ENCODE measurements at regions not wholly inside any gene's neighbourhood (a gene's known extent, or its start where the extent isn't known, plus 50 kb on each side); places are given as distances from the start of the nearest gene placed in this dataset.
"Not testable (repeated sequence)": the region's sequence is repeated elsewhere in the genome, so short reads cannot be mapped to it uniquely, and the experiment has no call there.

DNA sequence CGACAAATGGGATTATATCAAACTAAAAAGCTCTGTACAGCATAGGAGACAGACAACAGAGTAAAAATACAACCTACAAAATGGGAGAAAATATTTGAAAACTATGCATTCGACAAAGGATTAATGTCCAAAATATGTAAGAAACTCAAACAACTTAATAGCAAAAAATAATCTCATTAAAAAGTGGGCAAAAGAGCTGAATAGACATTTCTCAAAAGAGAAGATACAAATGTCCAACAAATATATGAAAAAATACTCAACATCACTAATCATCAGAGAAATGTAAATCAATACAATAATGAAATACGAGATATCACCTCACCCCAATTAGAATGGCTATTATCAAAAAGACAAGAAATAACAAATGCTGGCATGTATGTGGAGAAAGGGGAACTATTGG, 272.9 kb downstream of the KLHL13 start:
- DNase-seq (ENCODE audit: extremely low read depth, low read depth): no peak

DNA sequence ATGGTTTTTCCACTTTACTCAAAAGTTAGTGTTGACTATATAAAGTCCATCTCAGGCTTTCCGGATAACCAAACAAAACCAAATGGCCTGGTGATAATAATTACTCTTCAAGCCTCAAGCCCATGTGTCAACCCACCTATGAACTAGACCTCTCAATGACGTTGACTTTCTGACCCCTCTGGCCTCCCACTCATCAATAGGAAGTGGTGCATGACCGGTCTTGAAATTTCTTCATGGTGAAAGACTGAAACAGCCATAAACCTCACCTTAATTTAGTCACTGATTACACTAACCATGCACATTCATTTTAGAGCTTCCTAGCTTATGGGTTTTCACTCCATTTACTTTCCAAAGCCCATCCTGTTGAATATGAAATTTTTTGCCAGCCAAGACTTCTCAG, 276.0 kb downstream of the KLHL13 start:
- no peak for DNase-seq (ENCODE audit: extremely low read depth, low read depth)

DNA sequence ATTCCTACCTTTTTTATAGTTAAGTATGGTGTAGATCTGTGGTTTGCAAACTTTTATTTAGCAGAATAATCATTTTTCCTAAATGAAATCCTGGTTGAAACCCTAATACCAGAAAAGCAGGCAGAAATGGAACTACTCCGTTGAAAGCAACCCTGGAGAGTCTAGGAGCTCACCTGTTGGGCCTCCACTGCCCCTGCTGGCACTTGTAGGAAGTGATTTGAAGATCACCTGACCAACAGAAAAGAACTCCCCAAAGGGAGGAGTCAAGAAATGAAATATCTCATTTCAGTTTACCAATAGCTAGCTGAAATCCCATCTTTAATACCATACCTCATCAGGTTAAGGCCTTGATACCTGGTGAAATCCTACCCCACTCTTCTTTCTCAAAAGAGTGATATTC, 277.1 kb downstream of the KLHL13 start:
- no peak for DNase-seq (ENCODE audit: extremely low read depth, low read depth)

DNA sequence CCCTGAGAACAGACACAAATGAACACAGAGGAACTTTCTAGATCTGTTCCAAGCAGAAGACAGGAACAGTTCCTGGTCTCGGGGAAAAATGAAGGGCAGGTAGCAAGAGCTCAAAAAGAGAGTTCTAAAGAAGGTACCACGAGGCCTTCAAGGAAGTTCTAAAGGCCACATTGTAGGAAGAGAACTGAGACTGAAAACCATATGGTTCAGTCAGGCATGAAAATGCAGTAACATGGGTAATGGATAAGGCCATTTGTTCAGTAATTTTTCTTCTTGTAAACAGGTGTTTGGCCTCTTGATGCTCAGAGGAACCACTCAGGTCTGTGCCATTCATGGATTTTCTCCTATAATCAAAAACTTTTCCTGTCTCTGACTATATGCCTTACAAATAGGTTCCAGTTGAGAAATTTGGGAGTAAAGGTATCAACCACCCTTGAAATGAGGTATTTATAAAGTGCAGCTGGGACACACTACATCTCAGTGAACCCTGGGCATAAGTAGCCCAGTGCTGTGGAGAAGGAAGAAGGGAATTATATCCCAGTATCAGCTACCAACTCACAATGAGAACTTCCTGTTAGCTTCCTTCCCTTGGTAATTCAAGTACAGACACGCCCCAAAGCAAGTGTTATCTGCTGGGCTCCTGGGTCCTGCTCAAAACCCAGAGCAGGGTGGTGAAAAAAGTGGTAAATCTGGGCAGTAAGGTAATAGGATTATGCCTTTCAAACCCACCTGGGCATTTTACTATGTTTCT, 277.9 kb downstream of the KLHL13 start:
- DNase-seq (ENCODE audit: extremely low read depth, low read depth): no peak

DNA sequence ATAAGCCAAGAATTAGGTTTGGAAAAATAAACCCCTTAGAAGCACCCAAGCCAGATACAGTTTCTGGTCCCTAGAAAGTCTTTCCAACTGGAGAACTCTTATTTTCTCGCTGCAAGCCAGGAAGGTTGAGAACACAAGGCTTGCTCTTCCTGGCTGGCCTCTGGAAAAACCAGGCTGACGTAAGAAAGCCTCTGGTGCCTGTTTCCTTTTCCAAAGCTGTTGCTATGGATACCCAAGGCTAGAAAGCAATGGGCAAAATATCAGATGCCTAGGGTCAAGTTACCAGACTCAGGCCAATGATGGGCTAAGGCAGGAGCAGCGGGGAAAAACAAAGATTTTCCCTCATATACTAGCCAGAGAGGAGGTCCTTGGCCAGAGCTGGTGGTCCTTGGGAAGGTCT, 281.6 kb downstream of the KLHL13 start:
- DNase-seq (ENCODE audit: extremely low read depth, low read depth): no peak

DNA sequence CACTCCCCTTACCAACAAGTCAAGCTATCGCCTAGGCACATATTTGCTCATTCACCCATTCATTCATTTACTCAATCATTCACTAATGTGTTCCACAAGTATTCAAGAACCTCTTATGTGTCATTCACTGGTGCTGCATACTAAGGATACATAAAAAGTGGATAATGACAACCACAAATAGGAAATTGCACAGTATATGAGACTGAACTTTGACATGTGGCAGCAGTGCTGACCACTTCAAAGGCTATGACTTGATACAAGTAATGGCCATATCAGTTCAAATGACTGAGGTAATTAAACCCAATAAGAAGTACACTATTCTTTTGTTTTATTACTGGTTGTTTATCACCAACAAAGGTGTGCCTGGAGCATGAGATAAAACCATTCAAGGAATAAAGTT, 282.5 kb downstream of the KLHL13 start:
- no peak for DNase-seq (ENCODE audit: extremely low read depth, low read depth)

DNA sequence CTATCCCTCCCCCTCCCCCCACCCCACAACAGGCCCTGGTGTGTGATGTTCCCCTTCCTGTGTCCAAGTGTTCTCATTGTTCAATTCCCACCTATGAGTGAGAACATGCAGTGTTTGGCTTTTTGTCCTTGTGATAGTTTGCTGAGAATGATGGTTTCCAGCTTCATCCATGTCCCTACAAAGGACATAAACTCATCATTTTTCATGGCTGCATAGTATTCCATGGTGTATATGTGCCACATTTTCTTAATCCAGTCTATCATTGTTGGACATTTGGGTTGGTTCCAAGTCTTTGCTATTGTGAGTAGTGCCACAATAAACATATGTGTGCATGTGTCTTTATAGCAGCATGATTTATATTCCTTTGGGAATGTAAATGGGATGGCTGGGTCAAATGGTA, 295.1 kb downstream of the KLHL13 start:
- not testable (repeated sequence) for DNase-seq (ENCODE audit: extremely low read depth, low read depth)

DNA sequence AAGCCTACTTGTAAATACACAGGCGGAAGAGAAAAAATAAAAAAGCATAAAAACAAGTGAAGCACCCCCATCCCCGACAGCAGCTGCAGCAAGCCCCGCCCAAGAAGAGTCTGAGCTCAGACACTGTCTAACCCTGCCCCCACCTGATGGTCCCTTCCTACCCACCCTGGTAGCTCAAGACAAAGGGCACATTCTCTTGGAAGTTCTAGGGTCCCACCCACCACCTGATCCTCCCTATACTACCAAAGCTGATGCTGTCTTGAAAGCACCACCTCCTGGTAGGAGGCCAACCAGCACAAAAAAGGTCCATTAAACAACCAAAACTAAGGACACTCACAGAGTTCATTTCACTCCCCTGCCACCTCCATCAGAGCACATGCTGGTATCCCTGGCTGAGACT, 308.2 kb downstream of the KLHL13 start:
- no peak for DNase-seq (ENCODE audit: extremely low read depth, low read depth)

DNA sequence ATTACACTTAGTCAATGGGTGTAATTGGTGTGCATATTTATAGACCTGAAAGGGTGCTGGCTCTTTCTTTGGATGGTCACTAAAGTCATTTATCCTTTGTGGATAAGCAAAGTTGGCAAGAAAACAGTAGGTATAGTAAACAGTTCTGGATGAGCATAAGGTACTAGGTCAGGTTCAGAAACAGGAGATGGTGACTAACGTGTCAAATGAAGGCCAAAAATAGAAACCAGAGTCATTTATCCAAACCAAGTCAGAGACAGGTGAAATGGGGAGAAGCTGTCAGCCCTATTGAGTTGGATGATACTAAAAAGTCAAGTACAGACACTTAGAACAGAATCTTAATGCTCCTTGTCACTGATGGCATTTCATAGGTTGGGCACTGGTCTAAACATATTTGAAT, 313.1 kb downstream of the KLHL13 start:
- DNase-seq (ENCODE audit: extremely low read depth, low read depth): no peak

DNA sequence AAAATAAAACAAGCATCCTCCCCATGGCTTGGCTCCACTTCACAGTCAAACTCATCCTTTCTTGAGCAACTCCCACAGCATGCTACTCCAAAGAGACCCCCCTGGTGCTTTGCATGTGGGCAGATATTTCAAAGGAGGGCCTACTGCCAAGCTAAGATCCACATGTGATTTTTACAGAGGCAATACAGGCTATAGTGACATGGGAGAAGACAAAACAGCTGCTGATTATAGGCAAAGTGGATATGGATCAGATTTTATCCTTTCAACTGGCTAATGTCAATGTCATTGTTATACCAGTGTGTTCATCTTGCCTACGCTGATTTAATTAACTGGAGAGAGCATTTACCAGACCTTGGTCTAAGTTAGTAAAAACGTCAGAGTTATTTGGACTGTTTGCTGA, 328.3 kb downstream of the KLHL13 start:
- DNase-seq (ENCODE audit: extremely low read depth, low read depth): no peak

DNA sequence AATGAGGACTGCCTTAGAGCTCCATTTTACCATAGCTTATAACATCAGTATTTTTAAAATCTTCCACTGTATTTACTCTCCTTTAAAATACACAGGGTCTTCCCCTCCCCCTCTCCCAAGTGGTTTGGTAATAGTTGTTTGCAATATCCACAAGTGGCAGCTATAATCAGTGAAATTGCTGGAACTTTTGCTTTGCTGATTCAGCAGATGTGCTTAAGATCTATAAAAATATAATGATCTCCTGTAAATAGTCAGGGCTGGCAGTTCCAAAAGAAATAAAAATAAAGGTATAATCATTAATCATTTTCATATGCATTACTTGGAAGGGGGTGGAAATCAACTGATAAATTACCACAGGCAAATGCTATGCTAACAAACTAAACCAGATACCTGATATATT, 345.2 kb downstream of the KLHL13 start:
- no peak for DNase-seq (ENCODE audit: extremely low read depth, low read depth)

DNA sequence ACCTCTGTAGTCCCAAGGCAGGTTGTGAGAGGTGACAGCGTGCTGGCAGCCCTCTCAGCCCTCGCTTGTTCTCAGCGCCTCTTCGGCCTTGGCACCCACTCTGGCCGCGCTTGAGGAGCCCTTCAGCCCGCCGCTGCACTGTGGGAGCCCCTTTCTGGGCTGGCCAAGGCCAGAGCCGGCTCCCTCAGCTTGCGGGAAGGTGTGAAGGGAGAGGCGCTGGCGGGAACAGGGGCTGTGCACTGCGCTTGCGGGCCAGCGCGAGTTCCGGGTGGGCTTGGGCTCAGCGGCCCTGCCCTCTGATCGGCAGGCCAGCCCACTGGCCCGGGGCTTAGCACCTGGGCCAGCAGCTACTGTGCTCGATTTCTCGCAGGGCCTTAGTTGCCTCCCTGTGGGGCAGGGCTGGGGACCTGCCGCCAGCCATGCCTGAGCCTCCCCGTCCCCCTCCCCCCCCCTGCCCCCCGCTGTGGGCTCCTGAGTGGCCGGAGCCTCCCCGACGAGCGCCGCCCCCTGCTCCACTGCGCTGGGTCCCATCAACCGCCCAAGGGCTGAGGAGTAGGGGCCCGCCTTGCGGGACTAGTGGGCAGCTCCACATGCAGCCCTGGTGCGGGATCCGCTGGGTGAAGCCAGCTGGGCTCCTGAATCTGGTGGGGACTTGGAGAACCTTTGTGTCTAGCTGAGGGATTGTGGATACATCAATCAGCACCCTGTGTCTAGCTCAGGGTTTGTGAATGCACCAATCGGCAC, 347.6 kb downstream of the KLHL13 start:
- DNase-seq (ENCODE audit: extremely low read depth, low read depth): no peak

DNA sequence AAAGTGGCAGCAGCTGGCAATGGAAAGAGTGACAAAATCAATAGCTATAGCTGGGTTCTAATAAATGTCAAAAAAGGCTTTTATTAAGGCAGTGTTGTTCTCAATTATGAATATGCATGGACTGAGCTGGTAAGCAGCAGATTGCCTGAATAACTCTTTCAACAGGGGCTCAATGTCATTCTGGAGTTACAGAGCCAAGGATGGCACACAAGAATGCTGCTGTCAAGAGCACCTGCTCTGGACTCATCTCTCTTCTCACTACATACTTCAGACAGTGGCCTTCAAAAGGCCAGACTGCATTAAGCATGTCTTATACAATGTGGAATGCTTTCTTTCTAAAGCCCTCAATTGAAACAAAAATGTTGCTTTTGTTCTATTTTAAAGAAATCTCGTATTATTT, 351.4 kb downstream of the KLHL13 start:
- DNase-seq (ENCODE audit: extremely low read depth, low read depth): no peak

DNA sequence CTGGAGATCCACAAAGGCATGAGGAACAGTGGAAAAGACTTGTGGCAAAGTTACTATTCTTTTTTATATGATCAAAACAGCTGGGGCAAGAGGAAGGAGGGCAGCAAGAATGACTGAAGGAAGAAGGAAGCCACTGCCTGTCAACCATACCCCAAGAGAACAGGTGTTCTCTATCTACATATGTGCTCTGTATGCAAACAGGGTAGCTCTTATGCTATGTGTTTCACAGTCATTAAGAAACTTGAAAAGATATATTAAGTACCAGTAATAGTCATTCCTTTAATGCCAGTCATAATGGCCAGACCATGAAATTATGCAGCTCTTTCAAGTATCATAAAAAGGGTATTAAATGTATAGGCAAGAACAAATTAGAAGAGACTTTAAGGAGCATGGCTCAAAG, 363.9 kb downstream of the KLHL13 start:
- DNase-seq (ENCODE audit: extremely low read depth, low read depth): no peak

DNA sequence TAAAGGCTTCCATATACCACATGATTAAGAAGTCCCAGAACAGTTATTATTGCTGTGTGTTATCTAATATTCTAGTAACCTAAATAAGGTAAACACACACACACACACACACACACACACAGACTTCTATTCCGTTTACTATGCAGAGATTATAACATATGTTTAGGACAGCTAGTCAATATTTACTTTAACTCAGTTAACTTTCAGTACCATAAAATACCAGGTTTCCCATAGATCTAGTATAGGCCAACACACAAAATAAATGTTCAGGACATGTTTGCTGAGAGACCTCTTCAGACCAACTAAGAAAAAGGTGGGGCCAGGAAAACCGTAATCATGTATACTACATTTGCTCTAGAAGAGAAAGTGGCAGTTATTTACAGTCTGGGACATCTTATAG, 365.5 kb downstream of the KLHL13 start:
- DNase-seq (ENCODE audit: extremely low read depth, low read depth): no peak

DNA sequence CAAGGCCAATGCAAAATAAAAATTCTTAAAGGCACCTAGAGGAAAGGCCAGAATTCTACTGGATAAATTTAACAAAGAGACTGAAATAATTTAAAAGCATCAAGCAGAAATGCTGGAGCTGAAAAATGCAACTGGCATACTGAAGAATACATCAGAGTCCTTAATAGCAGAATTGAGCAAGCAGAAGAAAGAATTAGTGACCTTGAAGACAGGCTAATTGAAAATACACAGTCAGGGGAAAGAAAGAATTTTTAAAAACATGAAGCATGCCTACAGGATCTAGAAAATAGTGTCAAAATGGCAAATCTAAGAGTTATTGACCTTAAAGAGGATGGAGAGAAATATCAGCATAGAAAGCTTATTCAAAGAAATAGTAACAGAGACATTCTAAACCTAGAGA, 371.7 kb downstream of the KLHL13 start:
- no peak for DNase-seq (ENCODE audit: extremely low read depth, low read depth)

DNA sequence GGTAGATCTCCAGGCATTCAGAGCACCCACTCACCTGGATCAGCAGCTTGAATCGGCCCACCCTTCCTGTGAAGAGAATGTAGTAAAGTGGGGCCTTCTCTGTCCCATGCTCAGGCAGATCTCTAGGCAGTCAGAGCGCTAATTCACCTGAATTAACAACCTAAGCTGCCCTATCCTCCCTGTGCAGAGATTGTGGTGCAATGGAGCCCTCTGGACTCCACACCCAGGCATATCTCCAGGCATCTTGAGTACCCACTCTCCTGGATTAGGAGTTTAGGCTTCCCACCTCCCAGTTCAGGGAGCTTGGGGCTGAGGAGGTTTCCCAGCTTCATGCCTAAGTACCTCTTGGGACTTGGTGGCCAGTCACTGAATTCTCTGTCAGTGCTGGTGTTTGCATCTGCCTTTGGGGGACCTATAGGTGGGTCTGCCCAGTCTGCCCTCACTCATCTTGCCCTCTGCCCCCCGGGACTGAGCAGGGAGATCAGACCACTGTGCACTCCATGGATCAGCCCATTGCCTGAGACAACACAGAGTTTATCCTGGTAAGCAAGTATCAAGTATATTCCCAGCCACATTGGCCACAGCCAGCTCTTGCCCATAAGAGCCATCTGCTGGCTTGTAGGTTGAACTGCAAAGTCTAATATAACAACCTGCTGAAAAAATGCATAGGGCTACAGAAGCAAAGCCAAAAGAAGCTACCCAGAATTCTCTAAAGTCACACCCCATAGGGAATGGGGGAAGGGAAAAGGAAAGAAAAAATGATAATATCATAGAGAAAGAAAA, 372.9 kb downstream of the KLHL13 start:
- DNase-seq (ENCODE audit: extremely low read depth, low read depth): no peak

DNA sequence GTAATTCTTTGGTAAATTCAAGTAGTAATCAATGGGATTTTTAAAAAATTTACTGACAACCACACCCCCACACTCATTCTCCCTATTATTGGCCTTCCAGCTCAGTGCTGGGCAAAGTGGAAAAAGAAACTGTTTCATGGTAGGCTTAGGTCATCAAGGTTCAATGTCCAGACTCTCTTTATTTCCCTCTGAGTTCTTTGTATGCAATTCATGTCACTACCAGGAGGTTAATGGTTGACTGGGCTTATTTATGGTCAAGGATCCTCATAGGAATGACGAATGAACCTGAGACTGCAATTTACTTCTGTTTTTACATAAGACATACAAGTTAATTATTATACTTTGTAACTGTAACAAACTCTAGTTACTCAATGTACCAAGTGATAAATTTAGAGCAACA, 403.2 kb downstream of the KLHL13 start:
- no peak for DNase-seq (ENCODE audit: extremely low read depth, low read depth)

DNA sequence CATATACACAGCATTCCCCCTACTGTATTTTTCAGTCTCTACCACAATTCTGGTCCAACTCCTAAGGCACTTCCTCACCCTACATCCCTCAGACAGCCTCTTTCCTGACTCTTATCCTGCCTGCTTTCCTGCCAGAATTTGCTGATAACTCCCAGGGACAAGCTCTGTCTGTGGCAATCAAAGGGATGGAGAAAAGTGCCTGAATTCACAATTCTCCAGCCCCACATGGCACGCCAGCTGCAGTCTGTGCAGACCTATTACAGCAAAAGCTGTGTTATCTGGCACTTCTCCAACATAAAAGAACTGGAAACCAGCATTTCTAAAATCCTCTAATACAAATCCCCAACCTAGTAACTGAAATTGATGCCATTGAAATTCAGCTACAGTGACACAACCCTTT, 404.8 kb downstream of the KLHL13 start:
- DNase-seq (ENCODE audit: extremely low read depth, low read depth): no peak

DNA sequence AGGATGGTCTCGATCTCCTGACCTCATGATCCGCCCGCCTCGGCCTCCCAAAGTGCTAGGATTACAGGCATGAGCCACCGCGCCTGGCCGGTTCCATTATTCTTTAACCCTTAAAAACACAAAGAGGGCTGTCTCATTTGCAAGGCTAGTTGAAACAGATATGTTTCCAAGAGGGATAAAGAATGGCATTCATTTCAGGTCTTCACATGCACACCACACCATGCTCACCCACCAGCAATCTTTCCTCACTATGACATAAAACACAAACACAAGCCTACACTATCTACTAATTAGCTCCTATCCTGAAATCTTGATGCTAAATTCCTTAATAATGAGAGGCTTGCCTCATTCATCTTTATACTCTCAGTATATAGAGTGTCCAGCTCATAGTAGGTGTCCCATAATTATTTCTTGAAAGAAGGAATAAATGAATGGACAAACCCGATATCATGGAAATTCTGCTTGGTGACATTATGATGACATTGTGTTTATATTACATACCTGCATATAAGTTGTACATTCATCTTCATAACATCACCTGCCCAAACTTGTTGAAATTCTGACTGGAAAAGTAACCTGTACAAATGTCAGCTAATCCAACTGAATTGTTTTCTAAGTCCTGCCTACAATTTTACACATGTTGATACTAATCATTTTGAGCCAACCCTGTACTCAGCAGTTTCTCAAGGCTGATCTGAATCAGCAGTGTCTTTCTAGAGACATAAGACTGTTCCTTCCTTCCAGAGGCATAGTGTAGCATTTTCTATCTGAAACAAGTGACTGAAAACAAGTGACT, 408.5 kb downstream of the KLHL13 start:
- DNase-seq (ENCODE audit: extremely low read depth, low read depth): no peak

DNA sequence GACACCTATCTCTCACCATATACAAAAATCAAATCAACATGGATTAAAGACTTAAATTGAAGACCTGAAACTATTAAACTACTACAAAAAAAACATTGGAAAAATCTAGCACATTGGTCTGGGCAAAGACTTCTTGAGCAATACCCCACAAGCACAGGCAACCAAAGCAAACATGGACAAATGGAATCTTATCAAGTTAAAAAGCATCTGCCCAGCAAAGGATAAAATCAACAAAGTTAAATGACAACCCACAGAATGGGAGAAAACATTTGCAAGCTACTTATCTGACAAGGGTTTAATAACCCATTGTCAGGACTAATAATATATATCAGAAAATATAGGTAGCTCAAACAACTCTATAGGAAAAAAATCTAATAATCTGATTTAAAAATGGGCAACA, 415.6 kb downstream of the KLHL13 start:
- no peak for DNase-seq (ENCODE audit: extremely low read depth, low read depth)
